OCI-LY7 (cell line): ENCODE measurements at regions not wholly inside any gene's neighbourhood (a gene's known extent, or its start where the extent isn't known, plus 50 kb on each side); places are given as distances from the start of the nearest gene placed in this dataset.

Experiments used
- BruUV-seq: library from RNA; stranded (reverse); fragments of 400-500 nt; replicated peaks from 2 replicates; lab custom pipeline; 2021; lab: Mats Ljungman, UMichigan
- CTCF ChIA-PET: fragments of 300-600 bp; sonication (Branson Sonifier 250); formaldehyde crosslinking; loops from one replicate; lab custom pipeline; 2022; ENCODE audit warnings: antibody characterized with exemption; ENCODE audit not compliant: unreplicated experiment; lab: Charles Lee
- POLR2A ChIA-PET: fragments of 300-600 bp; sonication (Branson Sonifier 250); formaldehyde crosslinking; loops from one replicate; lab custom pipeline; 2022; ENCODE audit warnings: antibody characterized with exemption; lab: Charles Lee
- DNase-seq: peaks from one replicate; pipeline ENCODE4 v3.0.0-alpha.2; 2015; ENCODE audit warnings: low spot score
- H2AFZ ChIP-seq: fragments of 200-600 bp; sonication (generic), shearing (Covaris generic); 2 replicates; pipeline ENCODE4 v1.6.1; 2014; ENCODE audit warnings: mild to moderate bottlenecking, antibody characterized with exemption, low read length, moderate library complexity
- H3K27ac ChIP-seq: fragments of 200-600 bp; sonication (generic); 2 replicates; pipeline ENCODE4 v1.5.1; 2014; ENCODE audit warnings: mixed run types, low read depth, mild to moderate bottlenecking, moderate library complexity, low read length, inconsistent platforms; ENCODE audit not compliant: poor library complexity, severe bottlenecking
- H3K36me3 ChIP-seq: fragments of 200-600 bp; sonication (generic); 2 replicates; pipeline ENCODE4 v1.6.1; 2014; ENCODE audit warnings: mild to moderate bottlenecking, antibody characterized with exemption, low read length, moderate library complexity, mixed read lengths; ENCODE audit not compliant: insufficient read depth
- H3K4me1 ChIP-seq: fragments of 200-600 bp; sonication (generic); 2 replicates; pipeline ENCODE4 v1.5.1; 2014; ENCODE audit warnings: mild to moderate bottlenecking, low read length; ENCODE audit not compliant: insufficient read depth, poor library complexity, severe bottlenecking
- H3K4me2 ChIP-seq: fragments of 200-600 bp; sonication (generic); 2 replicates; pipeline ENCODE4 v1.6.1; 2014; ENCODE audit warnings: mild to moderate bottlenecking, low read length
- H3K4me3 ChIP-seq: fragments of 200-600 bp; sonication (generic); 2 replicates; pipeline ENCODE4 v1.5.1; 2014; ENCODE audit warnings: mild to moderate bottlenecking, low read depth, low read length; ENCODE audit not compliant: poor library complexity, severe bottlenecking
- H3K79me2 ChIP-seq: fragments of 200-600 bp; sonication (generic); 2 replicates; pipeline ENCODE4 v1.6.1; 2016; ENCODE audit warnings: low read depth, mild to moderate bottlenecking, low read length, moderate library complexity, mixed read lengths; ENCODE audit not compliant: insufficient read depth
- H3K9me2 ChIP-seq: fragments of 200-600 bp; sonication (generic); 2 replicates; pipeline ENCODE4 v1.6.1; 2016; ENCODE audit warnings: mild to moderate bottlenecking, low read length, mixed read lengths; ENCODE audit not compliant: insufficient read depth
- H3K9me3 ChIP-seq: fragments of 200-600 bp; sonication (generic); 2 replicates; pipeline ENCODE4 v1.6.1; 2014; ENCODE audit warnings: mild to moderate bottlenecking, mixed run types, low read length, mixed read lengths
- H4K20me1 ChIP-seq: fragments of 200-600 bp; sonication (generic); 2 replicates; pipeline ENCODE4 v1.6.1; 2014; ENCODE audit warnings: mild to moderate bottlenecking, antibody characterized with exemption, low read length, moderate library complexity, mixed read lengths; ENCODE audit not compliant: insufficient read depth
- EZH2phosphoT487 ChIP-seq: fragments of 200-600 bp; sonication (generic); IDR thresholded peaks from 2 replicates; pipeline ENCODE4 v1.6.1; 2018; ENCODE audit warnings: low read depth, borderline replicate concordance, mild to moderate bottlenecking, mixed run types, antibody characterized with exemption, low read length, moderate library complexity, mixed read lengths
- intact Hi-C: fragments of 100-400 bp; cut with micrococcal nuclease; formaldehyde crosslinking; loops from one replicate; pipeline ENCODE4 v1.10.0; 2022; ENCODE audit not compliant: unreplicated experiment
- TF ChIP-seq, protein P1 (sequence below): fragments of 200-600 bp; sonication (generic); conservative IDR thresholded peaks from 2 replicates; pipeline ENCODE4 v1.5.1; 2014; ENCODE audit warnings: mild to moderate bottlenecking, antibody characterized with exemption, low read length, moderate library complexity, mixed read lengths

DNA sequence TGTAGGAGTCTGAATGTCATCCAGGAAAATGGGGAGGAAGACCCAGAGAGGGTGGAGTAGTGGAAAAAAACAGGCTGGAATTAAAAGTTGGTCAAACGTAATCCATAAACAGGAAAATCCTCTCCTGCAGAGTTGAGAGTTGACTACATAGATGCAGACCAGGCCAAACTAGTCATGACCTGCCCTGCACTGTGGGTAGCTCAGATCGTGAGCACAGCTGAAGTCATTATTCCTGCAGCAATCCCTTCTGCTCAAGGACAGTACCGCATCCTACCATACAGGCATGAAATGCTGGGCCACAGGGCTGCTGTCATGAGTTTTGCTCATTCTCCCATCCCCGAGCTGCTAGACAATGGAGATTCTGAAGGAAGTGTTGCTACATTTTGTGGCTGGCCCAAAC, 352.2 kb downstream of the EN1 start:
- Histone ChIP-seq H3K4me2 (no peak overlapping the region), H3K79me2 (no peaks in the 10 kb centered on the region), H3K36me3 (no peaks in the 10 kb centered on the region), H3K9me3 (no peaks in the 10 kb centered on the region), H2AFZ (no peak overlapping the region), H4K20me1 (no peaks in the 10 kb centered on the region), H3K9me2 (no peaks in the 10 kb centered on the region), H3K4me1 (no peaks in the 10 kb centered on the region), H3K27ac (no peak overlapping the region), H3K4me3 (no peak overlapping the region)
- TF ChIP-seq EZH2phosphoT487 = no peak
- TF ChIP-seq, protein P1, sequence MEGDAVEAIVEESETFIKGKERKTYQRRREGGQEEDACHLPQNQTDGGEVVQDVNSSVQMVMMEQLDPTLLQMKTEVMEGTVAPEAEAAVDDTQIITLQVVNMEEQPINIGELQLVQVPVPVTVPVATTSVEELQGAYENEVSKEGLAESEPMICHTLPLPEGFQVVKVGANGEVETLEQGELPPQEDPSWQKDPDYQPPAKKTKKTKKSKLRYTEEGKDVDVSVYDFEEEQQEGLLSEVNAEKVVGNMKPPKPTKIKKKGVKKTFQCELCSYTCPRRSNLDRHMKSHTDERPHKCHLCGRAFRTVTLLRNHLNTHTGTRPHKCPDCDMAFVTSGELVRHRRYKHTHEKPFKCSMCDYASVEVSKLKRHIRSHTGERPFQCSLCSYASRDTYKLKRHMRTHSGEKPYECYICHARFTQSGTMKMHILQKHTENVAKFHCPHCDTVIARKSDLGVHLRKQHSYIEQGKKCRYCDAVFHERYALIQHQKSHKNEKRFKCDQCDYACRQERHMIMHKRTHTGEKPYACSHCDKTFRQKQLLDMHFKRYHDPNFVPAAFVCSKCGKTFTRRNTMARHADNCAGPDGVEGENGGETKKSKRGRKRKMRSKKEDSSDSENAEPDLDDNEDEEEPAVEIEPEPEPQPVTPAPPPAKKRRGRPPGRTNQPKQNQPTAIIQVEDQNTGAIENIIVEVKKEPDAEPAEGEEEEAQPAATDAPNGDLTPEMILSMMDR = no peak
- DNase-seq = no peak
- ChIA-PET POLR2A (interaction anchor here (1.1 kb wide), 1 partner anchor 30 kb away, joined by 3 read pairs; no protein-coding TSS in a partner anchor), CTCF (no interaction called here)
- intact Hi-C loops = no loop called here
- no TSS peak for BruUV-seq

DNA sequence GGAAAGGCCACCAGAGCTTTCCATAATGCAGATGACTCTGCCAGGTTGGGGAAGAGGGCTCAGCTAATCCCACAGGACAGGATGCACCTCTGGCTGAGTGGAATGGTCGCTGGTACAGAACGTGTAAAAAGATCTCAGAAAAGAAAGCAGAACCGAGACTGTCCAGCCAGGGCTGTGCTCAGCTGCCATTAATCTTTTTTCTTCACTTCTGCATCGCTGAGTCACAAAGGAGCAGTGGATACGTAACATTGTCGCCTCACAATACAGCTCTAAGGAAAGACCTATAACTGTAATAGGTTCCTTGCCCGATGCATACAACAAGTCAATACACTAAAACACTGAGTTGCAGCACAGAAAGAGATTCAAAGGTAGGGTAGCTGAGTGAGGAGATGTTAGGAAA, 354.2 kb downstream of the EN1 start:
- H3K79me2 ChIP-seq = no peaks in the 10 kb centered on the region
- H3K4me2 ChIP-seq = no peak overlapping the region
- no peak overlapping the region for H2AFZ ChIP-seq
- H3K9me3 ChIP-seq = no peaks in the 10 kb centered on the region
- ChIA-PET CTCF (no interaction called here), POLR2A (no interaction called here)
- H3K4me3 ChIP-seq = no peak overlapping the region
- intact Hi-C loops = no loop called here
- BruUV-seq = no TSS peak
- H4K20me1 ChIP-seq = no peaks in the 10 kb centered on the region
- no peak overlapping the region for H3K27ac ChIP-seq
- H3K36me3 ChIP-seq = no peaks in the 10 kb centered on the region
- no peak for DNase-seq
- H3K4me1 ChIP-seq = no peaks in the 10 kb centered on the region
- H3K9me2 ChIP-seq = no peaks in the 10 kb centered on the region
- TF ChIP-seq, protein P1 = no peak
- TF ChIP-seq EZH2phosphoT487 = no peak

DNA sequence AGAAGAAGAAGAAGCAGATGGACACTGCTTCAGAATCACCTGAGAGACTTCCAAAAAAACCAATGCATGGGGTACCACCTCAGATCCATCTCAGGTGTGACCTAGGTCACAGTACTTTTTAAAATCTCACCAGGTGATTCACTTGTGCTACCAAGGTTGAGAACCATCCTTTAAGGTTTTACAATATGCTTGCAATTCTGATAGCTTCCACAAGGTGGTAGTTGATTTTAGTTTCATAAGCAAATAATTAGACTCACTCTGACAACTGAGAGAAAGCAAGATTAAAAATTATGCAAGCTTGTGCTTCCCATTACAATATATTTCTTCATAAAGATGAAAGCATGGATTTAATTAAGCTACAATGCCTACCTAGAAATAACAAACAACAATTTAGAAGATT, 355.1 kb downstream of the EN1 start:
- Histone ChIP-seq H3K4me1 (no peaks in the 10 kb centered on the region), H3K4me3 (no peak overlapping the region), H4K20me1 (no peaks in the 10 kb centered on the region), H3K9me3 (no peaks in the 10 kb centered on the region), H3K36me3 (no peaks in the 10 kb centered on the region), H3K9me2 (no peaks in the 10 kb centered on the region), H3K27ac (no peak overlapping the region), H3K79me2 (no peaks in the 10 kb centered on the region), H2AFZ (no peak overlapping the region), H3K4me2 (no peak overlapping the region)
- intact Hi-C loops = no loop called here
- ChIA-PET CTCF (no interaction called here), POLR2A (interaction anchor here (0.6 kb wide), 2 partner anchors 151 to 193 kb away, joined by 3 read pairs; no protein-coding TSS in a partner anchor)
- no TSS peak for BruUV-seq
- DNase-seq = peak; percentile 2
- TF ChIP-seq, protein P1 = peak; percentile 66
- TF ChIP-seq EZH2phosphoT487 = no peak
